HG03139 (cell line): ENCODE measurements at regions not wholly inside any gene's neighbourhood (a gene's known extent, or its start where the extent isn't known, plus 50 kb on each side); places are given as distances from the start of the nearest gene placed in this dataset.
A peak's percentile ranks its signal among the peaks of the same experiment; 100 is the strongest.

Experiments used
- ATAC-seq: cut with Tn5 transposase; IDR thresholded peaks from one replicate; pipeline ENCODE4 v1.9.1; 2021; ENCODE audit not compliant: unreplicated experiment

DNA sequence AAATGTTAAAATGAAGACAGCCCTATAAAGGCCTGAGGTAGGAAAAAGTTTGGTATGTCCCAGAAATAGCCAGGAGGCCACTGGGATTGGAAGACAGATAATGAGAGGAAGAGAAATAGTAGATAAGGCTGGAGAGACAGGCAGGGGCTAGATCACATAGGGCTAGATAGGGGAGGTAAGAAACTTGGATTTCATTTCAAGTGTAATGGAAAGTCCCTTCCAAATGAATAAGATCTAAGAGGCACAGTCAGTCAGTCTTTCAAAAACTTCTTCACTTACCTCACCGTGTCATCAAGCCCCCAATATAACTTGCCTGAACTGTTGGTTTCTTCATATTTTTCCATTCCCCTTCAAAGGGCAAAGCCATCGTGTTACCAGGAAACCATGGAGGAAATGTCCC is 121.8 kb downstream of the SPCS3 start:
- no peak for ATAC-seq

DNA sequence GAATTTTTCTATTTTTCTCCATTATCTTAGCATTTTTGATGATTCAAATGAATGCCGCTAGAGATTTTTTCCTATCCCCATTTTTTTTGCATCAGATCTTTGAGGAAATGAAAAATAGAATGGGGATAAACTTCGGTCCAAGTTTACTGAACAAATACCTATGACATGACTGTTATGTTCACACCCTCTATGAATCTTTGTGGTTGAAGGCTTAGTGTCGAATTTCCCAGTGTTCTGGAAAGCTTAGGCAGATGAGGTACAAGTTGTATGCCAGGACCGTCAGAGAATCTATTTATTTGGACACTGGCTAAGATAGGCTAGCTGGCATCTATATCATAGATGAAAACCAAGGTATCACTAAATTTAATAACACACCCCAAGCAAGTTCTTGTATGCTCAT is 123.4 kb downstream of the SPCS3 start:
- ATAC-seq, result no peak

DNA sequence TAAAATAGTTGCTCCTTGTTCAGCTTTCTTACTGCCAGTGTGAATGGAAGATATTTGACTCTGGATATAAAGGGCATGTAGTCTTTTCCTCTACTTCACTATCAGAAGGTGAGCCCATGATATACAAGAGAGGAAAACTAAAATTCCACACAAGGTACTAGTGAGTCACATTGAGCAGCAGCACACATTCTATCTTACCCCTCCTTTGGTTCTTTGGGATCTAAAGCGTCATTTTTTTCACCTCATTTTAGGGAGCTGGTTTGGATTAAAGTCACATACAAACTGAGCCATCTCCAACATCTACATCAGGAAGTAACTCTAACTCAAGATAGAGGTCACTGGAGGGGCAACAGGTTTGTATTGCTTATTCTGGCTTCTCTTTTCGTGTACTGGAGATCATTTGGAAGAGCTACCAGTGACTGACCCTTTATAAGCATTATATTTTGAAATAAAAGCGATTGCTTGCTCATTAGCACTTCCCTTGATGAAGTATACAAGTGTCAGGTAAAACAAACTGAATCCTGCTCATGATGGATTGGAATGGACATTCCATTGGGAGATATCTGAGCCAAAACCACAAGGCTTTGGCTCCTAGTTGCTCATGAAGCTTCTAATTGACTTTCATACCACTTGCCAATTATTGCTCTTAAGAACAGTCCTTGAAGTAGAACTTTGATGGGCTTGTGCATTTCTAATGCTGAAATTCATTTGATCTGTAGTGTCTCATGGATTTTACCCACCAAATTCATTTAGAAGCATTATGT is 124.1 kb downstream of the SPCS3 start:
- no peak for ATAC-seq

DNA sequence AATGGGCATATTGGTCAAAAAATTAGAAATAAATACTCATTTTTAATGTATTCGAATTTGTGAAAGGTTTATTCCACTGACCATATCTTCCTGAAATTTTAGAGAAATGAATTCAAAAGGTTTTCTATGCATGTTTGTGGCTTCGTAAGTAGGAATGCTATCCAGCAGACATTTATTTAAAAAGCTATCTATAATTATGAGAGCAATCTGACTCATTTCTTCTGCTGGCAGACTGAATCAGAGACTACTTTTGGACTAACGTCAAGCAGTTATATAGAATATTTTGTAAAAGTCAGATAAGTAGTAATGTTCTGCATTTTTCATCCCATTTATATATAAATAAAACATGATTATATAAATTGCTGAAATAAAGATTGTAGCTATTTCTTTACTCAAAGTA is 125.0 kb downstream of the SPCS3 start:
- no peak for ATAC-seq

DNA sequence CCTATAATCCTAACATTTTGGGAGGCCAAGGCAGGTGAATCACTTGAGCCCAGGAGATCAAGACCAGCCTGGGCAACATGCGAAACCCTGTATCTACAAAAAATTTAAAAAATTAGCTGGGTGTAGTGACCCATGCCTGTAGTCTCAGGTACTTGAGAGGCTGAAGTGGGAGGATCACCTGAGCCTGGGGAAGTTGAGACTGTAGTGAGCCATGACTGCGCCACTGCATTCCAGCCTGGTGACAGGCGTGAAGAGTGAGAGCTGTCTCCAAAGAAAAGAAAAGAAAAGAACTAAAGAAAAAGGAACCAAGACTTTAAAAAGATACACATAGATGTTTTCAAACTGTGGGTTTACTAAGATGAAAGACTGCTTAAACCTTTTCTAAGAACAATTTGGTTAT is 129.0 kb downstream of the SPCS3 start:
- ATAC-seq, result no peak

DNA sequence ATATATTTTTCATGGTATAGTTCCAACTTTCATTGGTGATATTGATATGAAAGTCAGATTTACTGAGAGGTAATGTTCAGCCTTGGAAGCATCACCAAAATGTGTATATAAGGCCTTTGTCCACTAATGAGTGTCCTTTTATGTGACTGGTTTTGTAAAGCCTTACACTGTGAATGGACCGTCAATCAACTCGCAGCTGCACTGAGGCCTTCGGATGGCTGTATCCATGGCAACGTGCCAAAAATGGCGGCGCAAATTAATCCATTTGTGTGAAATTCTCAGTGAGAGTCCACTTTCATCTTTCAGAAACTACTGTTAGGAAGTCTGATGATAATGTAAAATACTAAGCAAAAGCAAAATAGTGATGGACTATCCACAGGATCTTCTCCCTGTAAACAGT is 131.7 kb downstream of the SPCS3 start:
- no peak for ATAC-seq

DNA sequence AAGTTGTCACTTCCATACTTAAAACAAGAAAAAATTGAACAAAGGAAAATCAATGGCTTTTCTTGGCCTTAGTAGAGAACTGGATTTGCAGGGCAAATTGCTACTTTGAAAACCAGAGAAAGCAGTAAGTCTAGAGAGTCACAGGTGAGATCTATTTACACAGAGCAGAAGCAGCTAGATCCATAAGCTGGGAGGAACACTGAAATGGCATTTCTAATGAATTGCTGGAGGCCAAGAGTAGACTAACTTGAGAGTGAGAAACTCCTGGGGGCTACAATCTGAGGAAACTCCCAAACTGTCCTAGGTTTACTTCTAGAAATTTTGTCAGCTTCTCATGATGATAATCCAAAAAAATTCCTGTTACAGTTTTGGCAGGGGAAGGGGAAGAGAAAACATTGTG is 133.3 kb downstream of the SPCS3 start:
- ATAC-seq, result no peak

DNA sequence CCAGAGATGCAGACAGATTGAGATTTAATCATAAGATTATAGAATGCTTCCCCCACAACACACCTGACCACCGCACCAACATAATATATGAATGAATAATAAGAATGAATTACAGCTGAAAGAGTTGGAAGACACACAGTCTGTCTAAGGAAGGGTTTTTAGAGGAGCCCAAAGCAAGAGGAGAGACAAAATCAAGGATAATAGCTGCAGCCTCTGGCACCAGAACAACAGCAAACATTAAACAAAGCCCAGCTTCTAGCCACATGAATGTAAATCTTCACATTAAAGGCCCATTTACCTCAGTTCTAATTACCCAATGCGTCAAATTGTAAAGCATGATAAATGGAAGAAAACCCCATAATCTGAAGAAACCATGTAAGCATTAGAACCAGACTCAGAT is 133.9 kb downstream of the SPCS3 start:
- no peak for ATAC-seq

DNA sequence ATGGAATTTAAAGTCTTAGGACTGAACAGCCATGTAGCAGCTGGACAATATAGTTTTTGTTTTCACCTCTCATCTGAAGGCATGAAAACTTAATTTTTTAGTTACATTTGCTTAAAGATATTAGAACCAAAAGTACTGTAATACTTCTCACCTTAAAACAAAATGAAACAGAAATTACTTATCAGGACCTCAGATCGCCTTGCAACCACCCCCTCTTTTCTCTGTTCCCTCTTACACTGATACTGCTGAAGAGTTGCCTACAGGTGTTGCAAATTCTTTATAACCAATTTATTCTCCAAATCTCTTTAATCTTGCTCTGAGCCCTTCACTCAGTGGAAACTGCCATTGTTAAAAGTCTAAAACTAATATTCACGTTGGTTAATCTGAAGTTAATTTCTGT is 145.0 kb downstream of the SPCS3 start:
- peak; percentile 97 for ATAC-seq

DNA sequence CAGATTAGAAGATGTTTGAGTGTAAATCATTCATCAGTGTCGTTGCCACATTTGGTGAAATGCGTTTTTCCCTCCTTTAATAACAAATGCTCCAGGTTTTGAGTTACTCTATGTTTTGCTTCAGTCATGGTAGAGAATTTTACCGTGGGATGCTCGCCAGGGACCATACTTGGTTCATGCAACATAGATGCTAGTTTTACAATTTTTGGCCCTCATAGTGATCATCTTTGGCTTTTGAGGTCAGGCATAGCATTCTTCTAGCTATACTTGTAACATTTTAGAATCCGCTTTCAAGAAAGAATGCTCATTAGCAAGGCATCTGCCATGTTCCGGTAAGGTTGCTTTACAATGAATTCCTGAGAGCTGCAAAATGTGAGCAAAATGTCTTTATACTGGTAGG is 147.2 kb downstream of the SPCS3 start:
- no peak for ATAC-seq

DNA sequence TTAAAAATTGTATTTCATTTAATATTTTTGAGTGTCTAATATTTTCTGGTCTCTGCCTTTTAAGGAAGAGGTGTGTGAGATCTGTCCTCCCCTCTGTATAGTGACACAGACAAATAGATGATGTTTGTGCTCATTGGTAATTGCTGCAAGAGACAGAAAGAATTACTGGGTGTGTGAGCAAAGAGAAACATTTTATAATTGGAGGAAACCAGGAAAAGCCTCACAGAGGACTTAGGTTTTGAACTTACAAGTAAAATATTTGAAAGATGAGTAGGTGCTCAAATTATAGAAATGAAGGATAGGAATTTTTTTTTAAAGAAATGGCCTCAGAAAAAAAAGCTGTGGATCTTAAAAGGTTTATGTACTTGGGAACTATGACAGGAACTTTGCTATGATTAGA is 149.8 kb downstream of the SPCS3 start:
- no peak for ATAC-seq

DNA sequence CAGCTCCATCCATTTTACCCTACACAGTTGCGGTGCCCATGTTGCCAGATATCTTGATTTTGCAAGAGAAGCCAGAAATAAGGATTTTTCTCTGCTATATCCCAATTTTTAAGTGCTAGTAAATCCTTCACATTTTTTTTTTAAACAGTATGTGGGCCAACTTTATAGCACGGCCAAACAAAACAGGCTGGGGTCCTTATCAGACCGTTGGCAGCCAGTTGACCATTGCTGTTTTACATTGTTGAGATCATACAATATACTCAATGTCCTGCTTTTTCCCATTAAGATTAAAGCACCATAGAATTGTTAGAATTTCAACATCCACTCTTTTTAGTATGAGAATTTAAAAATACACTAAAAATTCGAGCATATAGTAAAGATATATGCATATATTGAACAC is 150.9 kb downstream of the SPCS3 start:
- no peak for ATAC-seq

DNA sequence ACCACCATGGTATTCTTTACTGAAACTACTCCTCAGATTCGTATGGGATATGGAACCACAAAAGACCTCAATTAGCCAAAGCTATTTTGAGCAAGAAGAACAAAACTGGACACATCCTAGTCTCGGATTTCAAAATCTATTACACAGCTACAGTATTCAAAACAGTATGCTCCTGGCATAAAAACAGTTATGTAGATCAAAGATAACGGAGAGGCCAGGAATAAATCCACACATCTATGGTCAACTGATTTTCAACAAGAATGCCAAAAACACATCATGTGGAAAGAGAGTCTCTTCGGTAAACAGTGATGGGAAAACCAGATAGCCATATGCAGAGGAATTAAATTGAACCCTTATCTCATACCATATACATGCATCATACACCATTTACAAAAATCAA is 155.3 kb downstream of the SPCS3 start:
- ATAC-seq, result no peak

DNA sequence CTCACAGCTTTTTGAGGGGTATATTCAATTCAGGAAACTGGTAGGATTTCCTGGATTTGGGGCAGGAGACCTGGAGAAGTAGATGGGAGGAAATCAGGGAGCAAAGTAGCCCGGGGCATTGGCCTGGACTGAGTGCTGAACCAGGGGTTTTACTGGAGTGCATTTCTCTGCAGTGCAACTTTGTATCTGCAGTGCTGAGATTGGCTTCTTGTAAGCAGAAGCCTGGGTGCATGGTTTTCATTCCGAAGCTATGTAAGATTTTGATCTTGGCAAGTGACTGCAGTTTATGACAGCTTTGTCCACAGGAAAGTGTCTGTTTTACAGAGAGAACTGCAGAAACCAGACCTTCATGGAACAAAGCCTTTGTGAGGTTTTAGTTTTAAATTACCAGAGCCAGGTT is 158.3 kb downstream of the SPCS3 start:
- ATAC-seq, result no peak

DNA sequence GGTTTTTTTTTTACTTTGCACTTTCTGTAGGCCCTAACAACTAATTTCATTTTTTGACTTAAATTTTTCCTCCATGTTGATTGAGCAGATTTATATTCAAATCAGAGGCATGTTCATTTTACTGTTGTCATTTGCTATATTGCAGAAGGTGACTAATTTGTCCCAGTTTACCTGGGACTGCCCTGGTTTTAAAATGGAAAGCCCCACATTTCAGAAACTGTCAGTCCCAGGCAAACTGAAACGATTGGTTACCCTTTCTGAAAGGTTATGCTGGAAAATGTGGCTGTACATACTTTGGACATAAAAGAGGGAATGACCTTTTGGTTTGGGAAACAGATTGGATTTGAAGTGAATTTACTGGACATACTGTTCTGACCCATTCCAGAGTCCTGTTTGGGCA is 160.0 kb downstream of the SPCS3 start:
- ATAC-seq, result no peak

DNA sequence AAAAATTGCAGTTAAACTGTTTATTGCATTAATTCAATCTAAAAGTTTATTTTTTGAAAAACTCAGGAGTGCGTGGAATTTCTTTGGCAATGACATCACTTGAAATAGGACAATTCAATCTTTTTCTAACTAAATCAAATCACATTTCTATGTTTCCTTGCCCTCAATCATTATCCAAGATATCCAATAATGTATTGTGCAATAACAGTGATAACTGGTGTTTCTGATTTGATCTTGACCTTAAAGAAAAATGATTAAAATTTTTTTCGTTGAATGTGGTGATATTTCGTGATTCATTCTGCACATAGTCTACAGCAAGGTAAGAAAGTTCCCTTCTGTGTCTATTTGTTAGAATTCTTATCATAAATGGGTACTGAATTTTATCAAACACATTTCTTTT is 163.2 kb downstream of the SPCS3 start:
- ATAC-seq, result no peak

DNA sequence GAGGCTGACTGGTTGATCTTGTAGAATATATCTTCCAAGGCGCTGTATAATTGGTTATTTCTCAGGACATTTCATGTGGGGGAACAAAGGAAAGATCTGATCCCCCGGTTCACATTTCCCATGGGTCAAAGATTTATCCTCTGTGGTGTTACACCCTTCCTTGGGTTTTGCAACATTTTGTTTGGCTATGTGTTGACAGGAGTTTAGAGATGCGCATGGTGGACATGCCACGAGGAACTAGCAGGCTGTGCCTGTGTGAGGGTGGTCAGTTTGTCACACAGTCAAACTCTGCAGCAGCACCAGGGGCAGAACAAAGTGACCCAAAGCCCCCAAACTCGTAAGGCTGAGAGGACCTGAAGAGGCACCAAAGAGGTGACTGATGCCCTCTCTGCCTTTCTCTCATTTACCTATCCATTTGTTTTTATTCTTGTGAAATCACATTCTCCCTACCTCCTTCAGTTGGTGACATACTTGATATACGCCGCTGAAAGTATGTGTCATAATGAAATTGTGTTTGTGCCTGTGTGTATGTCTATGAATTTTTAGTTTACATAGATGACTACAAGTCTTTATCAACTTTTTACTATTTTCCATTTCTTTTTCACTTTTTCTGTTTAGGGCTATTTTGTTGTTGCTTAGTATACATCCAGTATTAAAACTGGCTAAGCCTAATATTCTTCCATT is 164.7 kb downstream of the SPCS3 start:
- no peak for ATAC-seq

DNA sequence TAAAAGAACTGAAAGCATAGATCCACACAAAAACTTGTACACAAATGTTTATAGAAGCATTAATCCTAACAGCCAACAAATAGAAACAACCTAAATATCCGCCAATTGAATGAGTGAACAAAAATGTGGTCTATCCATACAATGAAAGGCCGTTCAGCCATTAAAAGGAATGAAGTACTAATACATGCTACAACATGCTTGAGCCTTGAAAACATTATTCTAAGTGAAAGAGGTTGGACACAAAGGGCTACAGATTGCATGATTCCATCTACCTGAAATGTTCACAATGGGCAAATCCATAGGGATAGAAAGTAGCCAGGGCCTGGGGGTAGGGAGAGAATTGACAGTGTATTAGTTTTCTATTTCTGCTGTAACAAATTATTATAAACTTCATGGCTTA is 169.2 kb downstream of the SPCS3 start:
- ATAC-seq, result no peak

DNA sequence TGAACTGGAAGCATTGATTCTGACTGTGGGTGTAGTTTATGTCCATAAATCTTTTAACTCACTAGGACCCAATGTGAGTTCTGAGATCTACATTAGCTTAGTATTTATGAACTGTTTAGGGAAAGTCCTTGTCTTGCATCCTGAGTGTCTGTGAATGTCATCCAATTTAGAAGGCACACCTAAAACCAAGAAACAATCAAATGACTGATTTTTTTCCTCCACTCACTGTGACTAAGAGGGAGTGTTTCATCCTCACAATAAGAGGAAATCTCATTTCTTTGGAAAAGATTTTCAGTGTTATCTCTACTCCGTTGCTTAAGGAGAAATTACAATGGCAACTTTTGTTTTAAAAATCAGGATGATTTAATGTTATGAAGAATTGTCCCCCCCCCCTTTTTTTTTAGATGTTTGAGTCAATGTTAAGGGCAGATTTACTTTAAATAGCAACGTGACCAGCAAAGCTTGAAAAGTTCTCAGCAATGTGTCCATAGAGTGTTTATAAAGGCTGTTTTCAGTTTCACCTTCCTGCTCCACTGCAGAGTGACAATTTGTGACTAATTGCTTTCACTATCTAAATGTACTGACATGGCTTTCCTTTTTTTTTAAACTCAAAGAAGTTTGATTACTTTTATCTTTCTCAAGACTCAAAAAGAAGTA is 173.0 kb downstream of the SPCS3 start:
- peak; percentile 100 for ATAC-seq

DNA sequence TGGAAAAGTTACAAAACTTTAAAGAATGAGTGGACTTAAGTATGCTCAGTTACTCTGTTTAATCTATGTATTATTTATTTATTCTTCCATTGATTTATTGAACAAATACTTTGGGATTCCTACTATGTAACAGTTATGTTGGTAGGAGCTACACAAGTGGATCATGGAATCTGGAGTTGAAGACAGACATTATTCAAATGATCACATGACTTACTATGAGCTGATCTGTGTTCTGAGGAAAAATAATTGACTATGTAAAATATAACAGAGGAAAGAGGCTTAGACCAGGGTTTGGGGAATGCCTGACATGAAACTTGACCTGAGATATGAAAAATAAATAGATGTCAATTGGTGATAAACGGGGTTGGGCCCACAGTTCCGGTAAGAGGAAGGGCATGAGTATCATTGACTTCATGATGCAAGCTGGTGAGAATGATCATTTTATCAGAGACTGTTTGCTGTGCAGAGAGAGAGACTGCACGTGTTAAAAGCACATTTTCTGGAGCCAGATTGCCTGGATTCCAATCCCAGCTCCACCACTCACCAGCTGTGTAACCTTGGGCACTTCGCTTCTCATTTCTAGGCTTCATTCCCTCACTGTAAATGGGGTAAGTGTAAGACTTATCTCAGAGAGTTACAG is 179.0 kb downstream of the SPCS3 start:
- ATAC-seq, result no peak

DNA sequence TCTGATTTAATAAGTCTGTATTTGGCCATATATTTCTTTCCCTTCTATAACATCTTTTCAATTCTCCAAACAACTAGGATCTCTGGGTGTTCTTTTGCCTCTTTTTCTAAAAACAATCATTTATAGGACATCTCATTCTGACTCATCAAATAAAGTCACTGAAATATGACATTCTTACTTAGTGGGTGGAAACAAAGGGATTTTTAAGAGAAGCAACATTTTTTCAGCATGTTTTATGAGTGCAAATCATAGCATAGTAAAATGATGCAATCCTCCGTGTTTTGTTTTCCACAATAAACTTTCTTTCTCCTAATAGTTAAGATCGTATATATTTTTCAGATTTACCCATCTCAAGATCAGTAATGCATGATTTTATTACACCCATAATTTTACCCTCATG is 179.8 kb downstream of the SPCS3 start:
- ATAC-seq, result no peak

DNA sequence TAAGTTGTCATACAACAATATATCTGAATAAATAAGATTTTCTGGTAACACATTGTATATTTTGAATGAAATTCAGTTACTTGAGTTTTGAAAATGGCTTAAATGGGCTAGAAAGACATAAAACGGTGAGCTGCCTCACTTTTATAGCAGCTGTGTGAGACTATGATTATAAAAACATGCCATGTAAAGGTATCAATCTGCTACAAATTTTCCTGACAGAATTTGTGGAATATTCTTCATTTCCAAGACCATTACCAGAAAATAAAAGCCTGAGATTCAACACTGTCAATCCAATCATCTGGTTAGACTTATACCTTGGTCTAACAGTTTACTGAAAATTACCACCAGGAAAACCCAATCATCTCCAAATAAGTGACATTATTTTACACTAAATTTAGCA is 181.1 kb downstream of the SPCS3 start:
- ATAC-seq, result no peak
